Thyroid gland (tissue), 4 donors: ENCODE measurements at regions not wholly inside any gene's neighbourhood (a gene's known extent, or its start where the extent isn't known, plus 50 kb on each side); places are given as distances from the start of the nearest gene placed in this dataset.

ENCODE experiments used
- POLR2A ChIP-seq, 2 donors: fragments of 450-650 bp; IDR thresholded peaks; one replicate each; pipeline ENCODE4 v1.6.1; 2017; ENCODE audit warnings: antibody characterized with exemption in 2 of 2, mild to moderate bottlenecking in 2 of 2, moderate library complexity in 1 of 2
- TF ChIP-seq, protein P1 (sequence below), 6 experiments: fragments of 200-600 bp in 3 of 6; fragments of 450-650 bp in 3 of 6; sonication (generic) in 3 of 6; IDR thresholded peaks; one replicate each; pipeline ENCODE4 v1.5.1; 2016 to 2019; ENCODE audit warnings: antibody characterized with exemption in 6 of 6, mild to moderate bottlenecking in 2 of 6, inconsistent platforms in 1 of 6, moderate library complexity in 1 of 6

GRCh38 chr2:42979416-42979869, 187.1 kb upstream of the HAAO start:
- TF ChIP-seq, protein P1, sequence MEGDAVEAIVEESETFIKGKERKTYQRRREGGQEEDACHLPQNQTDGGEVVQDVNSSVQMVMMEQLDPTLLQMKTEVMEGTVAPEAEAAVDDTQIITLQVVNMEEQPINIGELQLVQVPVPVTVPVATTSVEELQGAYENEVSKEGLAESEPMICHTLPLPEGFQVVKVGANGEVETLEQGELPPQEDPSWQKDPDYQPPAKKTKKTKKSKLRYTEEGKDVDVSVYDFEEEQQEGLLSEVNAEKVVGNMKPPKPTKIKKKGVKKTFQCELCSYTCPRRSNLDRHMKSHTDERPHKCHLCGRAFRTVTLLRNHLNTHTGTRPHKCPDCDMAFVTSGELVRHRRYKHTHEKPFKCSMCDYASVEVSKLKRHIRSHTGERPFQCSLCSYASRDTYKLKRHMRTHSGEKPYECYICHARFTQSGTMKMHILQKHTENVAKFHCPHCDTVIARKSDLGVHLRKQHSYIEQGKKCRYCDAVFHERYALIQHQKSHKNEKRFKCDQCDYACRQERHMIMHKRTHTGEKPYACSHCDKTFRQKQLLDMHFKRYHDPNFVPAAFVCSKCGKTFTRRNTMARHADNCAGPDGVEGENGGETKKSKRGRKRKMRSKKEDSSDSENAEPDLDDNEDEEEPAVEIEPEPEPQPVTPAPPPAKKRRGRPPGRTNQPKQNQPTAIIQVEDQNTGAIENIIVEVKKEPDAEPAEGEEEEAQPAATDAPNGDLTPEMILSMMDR (IDR thresholded peaks at IDR 0.05) = no peak
- TF ChIP-seq POLR2A (IDR thresholded peaks at IDR 0.05) = no peak
